HG02840 (cell line): ENCODE measurements at regions not wholly inside any gene's neighbourhood (a gene's known extent, or its start where the extent isn't known, plus 50 kb on each side); places are given as distances from the start of the nearest gene placed in this dataset.
"Not testable (repeated sequence)": the region's sequence is repeated elsewhere in the genome, so short reads cannot be mapped to it uniquely, and the experiment has no call there.

Experiments
- ATAC-seq: cut with Tn5 transposase; IDR thresholded peaks from one replicate; pipeline ENCODE4 v1.9.1; 2021; ENCODE audit warnings: mild to moderate bottlenecking, moderate library complexity, moderate number of reproducible peaks; ENCODE audit not compliant: unreplicated experiment, low FRiP score

DNA sequence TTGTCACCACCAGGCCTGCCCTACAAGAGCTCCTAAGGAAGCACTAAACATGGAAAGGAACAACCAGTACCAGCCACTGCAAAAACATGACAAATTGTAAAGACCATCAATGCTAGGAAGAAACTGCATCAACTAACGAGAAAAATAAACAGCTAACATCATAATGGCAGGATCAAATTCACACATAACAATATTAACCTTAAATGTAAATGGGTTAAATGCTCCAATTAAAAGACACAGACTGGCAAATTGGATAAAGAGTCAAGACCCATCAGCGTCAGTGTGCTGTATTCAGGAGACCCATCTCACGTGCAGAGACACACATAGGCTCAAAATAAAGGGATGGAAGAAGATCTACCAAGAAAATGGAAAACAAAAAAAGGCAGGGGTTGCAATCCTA lies 77.0 kb upstream of the SAMSN1 start:
- ATAC-seq = not testable (repeated sequence)

DNA sequence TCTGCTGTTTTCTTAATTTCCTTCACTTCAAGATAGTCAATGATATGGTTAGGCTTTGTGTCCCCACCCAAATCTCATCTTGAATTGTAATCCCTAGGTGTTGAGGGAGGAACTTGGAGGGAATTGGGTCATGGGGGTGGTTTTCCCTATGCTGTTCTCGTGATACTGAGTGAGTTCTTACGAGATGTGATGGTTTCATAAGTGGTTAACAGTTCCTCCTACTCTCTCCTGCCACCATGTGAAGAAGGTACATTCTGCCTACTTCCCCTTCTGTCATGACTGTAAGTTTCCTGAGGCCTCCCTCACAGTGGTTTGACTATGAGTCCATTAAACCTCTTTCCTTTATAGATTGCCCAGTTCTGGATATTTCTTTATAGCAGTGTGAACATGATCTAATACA lies 74.0 kb upstream of the SAMSN1 start:
- ATAC-seq = no peak

DNA sequence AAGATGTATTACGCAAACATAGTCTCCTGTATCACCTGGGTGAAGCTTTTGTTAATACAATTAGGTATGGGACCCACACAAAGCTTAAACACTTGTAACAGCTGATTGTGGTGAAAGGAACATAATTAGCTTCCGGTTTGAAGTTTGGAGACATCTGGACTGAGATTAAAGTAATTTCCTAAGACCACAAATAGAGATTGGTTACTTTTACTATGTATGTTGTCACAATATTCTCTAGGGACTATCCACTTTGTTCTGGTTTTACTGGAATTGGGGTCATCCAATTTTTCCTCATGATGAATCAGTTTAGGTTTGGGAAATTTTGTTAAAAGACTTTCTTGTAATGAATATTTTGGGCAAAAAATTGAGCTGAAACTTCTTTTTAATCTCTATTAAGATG lies 71.8 kb upstream of the SAMSN1 start:
- ATAC-seq = no peak

DNA sequence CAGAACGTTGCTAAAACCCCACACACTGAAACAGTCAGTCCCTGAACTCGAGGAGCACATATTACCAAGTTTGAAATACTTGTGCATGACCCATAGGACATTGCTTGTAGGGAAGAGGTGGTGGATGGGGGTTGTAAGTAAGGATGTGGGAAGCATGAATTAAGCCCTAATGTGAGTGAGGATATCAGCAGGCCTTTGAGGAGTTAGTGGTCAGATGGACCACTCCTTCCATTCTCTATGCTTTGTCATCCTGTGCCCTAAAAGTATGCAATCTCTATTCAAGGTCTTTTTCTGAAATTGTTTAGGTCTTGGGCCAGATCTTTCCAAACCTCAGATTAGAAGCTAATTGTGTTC lies 70.9 kb upstream of the SAMSN1 start:
- ATAC-seq = no peak

DNA sequence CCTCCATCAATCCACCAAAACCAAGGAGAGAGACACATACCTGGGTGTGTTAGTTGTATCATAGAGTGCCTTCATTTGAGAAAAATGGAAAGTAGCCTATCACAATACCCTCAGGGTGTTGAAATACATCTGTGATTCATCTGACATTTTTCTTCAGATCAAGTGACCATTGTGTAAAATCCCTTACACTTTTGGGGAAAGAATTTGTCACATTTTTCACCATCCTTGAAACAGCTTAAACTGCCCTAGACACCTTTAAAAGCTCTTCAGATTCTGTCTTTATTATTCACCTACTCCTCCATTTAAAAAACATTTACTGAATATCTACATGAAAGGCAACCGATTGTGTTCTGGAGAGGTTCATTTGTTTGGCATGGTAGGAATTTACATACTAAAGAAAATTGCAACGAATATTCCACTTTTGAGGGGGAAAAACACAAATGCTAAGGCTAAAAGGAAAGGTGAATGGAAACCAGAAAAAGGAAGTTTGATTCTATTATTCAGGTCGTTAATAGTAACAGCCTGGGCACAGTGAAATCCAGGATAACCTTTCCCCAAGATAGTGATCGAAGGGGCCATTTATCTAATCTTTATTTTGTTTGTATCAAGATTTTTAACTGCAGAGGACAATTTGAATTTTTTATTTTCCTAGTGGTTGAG lies 70.4 kb upstream of the SAMSN1 start:
- ATAC-seq = no peak

DNA sequence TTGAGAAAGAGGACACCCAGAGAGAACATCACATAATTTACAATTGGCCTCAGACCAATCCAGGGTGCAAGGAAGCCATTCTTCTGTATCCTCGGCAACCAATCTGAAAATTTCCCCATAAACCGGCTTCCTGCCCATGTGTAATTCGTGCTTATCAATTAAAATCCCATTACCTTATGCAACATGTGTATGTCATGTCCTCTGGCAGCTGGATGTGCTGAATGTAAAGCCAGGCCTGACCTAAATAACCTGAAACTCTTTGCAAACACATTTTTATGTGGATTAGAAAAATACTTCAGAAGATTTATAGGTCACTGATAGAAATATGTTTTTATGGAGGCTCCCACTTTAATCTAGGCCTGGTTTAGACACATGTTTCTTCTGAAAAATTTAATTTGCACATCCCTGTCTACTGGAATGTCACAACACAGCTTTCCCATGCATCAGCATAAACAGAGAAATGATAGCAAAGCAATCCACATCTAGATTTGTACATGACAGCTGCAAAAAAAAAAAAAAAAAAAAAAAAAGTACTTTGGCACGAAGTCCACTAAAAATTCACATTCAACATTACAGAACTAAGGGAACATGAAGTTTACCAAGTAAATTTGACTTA lies 69.4 kb upstream of the SAMSN1 start:
- ATAC-seq = no peak

DNA sequence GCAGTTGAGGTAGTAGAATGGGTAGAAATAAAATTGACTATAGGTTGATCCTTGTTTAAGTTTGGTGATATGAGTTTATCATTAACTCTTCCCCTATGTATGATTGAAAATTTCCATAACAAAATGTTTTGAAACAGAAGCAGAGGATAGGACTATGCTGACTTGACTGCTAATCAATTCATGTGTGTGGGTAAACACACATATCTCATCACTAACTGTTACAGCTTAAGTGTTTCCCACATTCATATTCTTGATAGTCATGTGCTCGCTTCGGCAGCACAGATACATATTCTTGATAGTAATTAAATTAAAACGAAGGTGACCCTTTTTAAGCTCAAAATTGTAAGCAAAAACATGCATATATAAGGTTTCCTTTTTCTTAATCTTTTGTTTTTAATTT lies 68.2 kb upstream of the SAMSN1 start:
- ATAC-seq = no peak

DNA sequence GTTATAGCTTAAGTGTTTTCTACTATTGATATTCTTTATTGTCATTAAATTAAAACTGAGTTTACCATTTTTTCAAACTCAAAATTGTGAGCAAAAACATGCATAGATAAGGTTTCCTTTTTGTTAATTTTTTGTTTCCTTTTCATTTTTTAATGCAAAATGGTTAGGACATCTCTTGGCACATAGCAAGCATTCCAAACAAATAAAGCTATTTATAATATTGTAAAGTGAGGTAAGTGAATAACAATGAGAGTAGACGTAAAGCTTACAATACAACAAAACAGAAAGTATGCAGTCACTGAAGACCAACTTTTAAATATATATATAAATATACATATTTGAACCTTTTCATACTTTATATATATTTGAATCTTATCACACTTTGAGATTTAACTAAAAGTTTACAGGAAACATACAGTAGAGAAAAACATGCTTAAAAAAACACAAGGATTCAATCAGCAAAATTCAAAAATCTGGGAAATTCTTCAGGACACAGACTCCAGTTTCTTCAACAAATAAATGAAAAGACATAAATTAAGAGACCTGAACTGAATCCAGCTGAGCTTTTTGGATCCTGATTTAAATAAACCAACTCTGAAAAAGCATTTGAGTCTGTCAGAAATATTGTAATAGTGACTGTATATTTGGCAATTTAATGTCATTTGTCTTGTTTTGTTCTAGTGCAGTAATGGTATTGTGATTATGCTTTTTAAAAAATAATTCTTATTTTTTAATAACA lies 67.5 kb upstream of the SAMSN1 start:
- ATAC-seq = no peak

DNA sequence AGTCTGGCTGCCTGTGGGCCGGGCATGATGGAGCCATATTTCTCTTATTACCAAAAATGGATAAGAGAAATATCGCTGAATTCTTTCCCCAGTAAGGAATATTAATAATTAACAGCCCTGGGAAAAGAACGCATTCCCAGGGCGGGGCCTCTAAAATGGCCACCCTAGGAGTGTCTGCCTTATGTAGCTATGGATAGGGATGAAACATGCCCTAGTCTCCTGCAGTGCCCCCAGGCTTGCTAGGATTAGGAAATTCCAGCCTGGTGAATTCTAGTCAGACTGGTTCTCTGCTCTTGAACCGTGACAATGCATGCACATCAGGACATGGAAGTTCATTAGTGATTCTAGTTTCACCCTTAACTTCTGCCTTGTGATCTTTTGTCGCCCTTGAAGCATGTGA lies 64.0 kb upstream of the SAMSN1 start:
- ATAC-seq = not testable (repeated sequence)

DNA sequence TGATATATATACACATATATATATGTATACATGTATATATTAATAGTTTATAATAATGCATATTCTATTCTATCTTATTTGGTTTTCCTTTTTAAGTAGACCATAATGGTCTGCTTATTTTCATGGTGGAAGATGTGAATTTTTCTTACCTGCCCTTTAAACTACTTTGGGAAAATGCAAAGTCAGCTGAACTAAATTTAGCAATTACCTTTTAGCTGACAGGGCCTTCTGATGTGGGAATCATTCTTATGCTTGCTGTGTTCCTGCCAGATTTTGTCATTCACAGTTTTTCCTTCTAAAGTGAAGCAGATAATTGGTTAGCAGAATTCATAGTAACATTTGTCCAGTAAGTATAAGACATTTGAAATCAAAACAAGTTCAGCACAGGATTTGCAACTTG lies 63.2 kb upstream of the SAMSN1 start:
- ATAC-seq = no peak

DNA sequence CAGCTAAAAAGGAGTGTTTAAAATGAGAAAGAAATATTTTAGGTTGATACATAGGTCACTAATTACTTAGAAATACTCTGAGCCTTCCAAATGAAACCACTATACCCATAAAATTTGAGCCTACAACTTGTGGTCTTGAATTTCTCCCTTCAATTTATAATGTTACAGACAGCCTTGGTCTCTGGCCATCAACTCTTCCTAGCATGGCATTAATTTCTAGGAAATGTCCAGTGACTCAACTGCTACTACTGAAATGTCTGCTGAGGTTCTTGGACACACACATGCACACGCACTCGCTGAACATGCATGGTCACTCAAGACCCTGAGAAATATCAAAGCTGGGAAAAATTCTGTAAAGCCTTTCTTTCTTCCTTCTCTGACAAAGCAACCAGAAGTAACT lies 61.1 kb upstream of the SAMSN1 start:
- no peak for ATAC-seq

DNA sequence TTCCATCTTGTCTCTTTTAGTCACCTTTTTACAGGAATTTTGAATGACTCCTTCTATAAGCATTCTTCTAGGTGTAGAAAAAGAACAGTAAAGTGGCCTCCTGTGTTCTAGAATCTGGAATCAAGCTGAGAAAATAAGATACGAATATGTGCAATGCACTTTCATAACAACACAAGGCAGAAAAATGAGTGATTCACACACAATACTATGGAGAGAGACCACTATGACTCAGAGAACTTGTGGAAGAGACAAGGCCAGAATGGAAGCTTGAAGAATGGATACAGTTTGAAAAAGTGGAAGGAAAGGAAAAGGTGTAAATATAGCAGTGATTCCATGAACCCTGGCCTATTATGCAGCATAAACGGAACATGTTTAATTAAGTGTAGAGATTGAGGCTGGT lies 57.1 kb upstream of the SAMSN1 start:
- no peak for ATAC-seq

DNA sequence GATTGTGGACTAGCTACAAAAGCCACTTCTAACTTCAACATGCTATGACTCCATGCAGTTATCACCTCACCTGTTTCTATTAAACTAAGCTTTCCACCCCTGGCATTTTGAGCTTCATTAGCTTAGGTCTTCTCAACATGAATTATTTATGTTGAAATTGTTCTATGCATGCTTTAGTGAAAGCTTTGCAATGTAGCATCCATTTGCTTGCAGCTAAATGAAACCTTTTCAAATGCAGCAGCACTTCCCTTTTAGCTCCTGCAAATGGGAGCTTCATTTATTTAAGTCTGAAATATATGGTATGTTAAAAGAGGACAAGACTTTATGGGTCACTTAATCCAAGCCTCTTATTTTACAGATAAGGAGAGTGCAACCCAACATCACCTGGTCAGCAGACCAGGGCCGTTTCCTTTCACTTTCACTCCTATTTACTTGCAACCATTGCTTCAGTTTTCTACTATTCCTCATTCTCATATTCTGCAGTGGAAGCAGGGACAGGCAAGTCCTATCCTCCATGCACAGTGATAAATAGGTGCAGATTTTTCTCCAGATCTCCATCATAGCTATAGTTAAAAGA lies 56.4 kb upstream of the SAMSN1 start:
- no peak for ATAC-seq

DNA sequence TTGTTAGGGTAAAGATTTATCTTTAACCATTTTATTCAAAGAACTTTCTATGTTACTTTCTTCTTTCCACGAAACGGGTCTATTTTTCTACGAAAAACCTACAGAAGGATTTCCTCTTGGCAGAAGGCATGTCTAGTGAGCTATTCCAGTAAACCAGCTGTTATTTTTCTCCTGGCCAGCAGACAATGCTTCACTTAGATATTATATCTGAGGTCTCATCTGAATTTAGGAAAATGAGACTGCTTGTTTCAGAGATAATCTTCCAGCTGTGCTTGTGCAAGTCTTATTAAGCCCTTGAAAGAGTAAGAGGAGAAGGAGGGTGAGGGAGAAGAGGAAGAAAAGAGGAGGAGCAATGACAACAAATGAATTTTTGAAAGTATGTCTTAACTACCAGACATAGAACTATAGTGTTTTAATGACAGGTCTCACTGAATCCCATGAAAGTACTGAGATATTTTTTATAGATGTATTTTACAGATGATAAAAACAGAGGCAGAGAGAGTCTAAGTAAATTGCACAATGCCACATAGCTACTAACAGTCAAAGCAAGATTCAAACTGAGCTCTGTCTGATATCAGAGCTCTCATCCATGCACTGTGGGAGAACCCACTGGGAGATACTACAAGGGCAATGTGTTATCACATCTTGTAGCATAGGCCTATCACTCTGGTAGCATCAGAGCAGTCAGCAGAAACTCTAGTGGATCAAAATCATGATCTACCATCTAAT lies 54.6 kb upstream of the SAMSN1 start:
- ATAC-seq = no peak

DNA sequence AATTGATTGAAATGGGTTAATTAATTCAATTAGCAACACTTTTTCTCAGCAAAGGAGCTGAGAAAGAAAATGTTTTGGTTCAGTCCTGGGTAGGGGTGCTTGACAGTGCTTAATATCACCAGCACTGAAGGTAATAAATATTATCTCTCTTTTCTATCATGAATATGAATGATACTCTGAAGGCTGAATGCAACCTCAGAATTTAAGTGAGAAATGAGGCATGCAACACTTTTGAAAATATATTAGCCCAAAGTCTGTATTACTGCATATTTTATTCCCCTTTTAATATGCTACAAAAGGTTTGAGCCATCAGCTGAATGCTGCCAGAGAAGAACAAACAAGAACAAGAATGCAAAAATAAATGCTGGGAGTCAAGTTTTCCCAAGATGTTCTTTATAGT lies 52.0 kb upstream of the SAMSN1 start:
- ATAC-seq = no peak
